Stimulated activated memory B cell treated with anti-CD40 and anti-IgM and Interleukin-4, amounts not matched to agents 10 μg/mL and 1 μg/mL and 100 μg/mL, for 72 hours (primary cell): ENCODE measurements at regions not wholly inside any gene's neighbourhood (a gene's known extent, or its start where the extent isn't known, plus 50 kb on each side); places are given as distances from the start of the nearest gene placed in this dataset.

Experiments used
- ATAC-seq: fragments of 150-1000 bp; cut with Tn5 transposase; 2 replicates; pipeline ENCODE4 v1.10.0; 2021
- H3K27ac Mint-ChIP-seq: one replicate; pipeline ENCODE4 v1.8.0; 2022; ENCODE audit warnings: mild to moderate bottlenecking, mixed read lengths
- H3K27me3 Mint-ChIP-seq: one replicate; pipeline ENCODE4 v1.8.0; 2022; ENCODE audit warnings: mixed read lengths
- H3K36me3 Mint-ChIP-seq: one replicate; pipeline ENCODE4 v1.8.0; 2022; ENCODE audit warnings: mixed read lengths
- H3K4me1 Mint-ChIP-seq: one replicate; pipeline ENCODE4 v1.8.0; 2022; ENCODE audit warnings: mixed read lengths
- H3K4me3 Mint-ChIP-seq: one replicate; pipeline ENCODE4 v1.8.0; 2022; ENCODE audit warnings: mild to moderate bottlenecking, moderate library complexity, mixed read lengths
- H3K9me3 Mint-ChIP-seq: one replicate; pipeline ENCODE4 v1.8.0; 2022; ENCODE audit warnings: mixed read lengths

GRCh38 chr9:82784589-82784988, 278.4 kb downstream of the RASEF start:
- Mint-ChIP-seq H3K27ac (no peak overlapping the region), H3K27me3 (no peaks in the 10 kb centered on the region), H3K4me1 (no peaks in the 10 kb centered on the region), H3K36me3 (no peaks in the 10 kb centered on the region), H3K9me3 (peaks cover 3% of the 10 kb centered on the region), H3K4me3 (no peak overlapping the region)
- ATAC-seq = no peak

- Mint-ChIP-seq H3K4me1 (no peaks in the 10 kb centered on the region), H3K9me3 (peaks cover 3% of the 10 kb centered on the region), H3K4me3 (no peak overlapping the region), H3K27me3 (no peaks in the 10 kb centered on the region), H3K27ac (no peak overlapping the region), H3K36me3 (no peaks in the 10 kb centered on the region)
- no peak for ATAC-seq
These were observed 273.7 kb downstream of the RASEF start for GRCh38 chr9:82789155-82789824.

GRCh38 chr9:82790875-82791274, 272.1 kb downstream of the RASEF start:
- no peak overlapping the region for H3K27ac Mint-ChIP-seq
- H3K4me3 Mint-ChIP-seq = no peak overlapping the region
- no peaks in the 10 kb centered on the region for H3K4me1 Mint-ChIP-seq
- H3K36me3 Mint-ChIP-seq = no peaks in the 10 kb centered on the region
- H3K27me3 Mint-ChIP-seq = no peaks in the 10 kb centered on the region
- peaks cover 3% of the 10 kb centered on the region for H3K9me3 Mint-ChIP-seq
- ATAC-seq = no peak

GRCh38 chr9:82791692-82792091, 271.2 kb downstream of the RASEF start:
- no peak overlapping the region for H3K4me3 Mint-ChIP-seq
- H3K9me3 Mint-ChIP-seq = peaks cover 3% of the 10 kb centered on the region
- H3K36me3 Mint-ChIP-seq = no peaks in the 10 kb centered on the region
- H3K27ac Mint-ChIP-seq = no peak overlapping the region
- no peaks in the 10 kb centered on the region for H3K27me3 Mint-ChIP-seq
- no peak for ATAC-seq
- no peaks in the 10 kb centered on the region for H3K4me1 Mint-ChIP-seq

GRCh38 chr9:82797534-82797933, 265.4 kb downstream of the RASEF start:
- H3K4me1 Mint-ChIP-seq = no peaks in the 10 kb centered on the region
- no peak overlapping the region for H3K4me3 Mint-ChIP-seq
- no peak overlapping the region for H3K27ac Mint-ChIP-seq
- ATAC-seq = no peak
- H3K9me3 Mint-ChIP-seq = peaks cover 2% of the 10 kb centered on the region
- H3K36me3 Mint-ChIP-seq = no peaks in the 10 kb centered on the region
- no peaks in the 10 kb centered on the region for H3K27me3 Mint-ChIP-seq

- Mint-ChIP-seq H3K4me3 (no peak overlapping the region), H3K27ac (no peak overlapping the region), H3K36me3 (no peaks in the 10 kb centered on the region), H3K9me3 (peaks cover 5% of the 10 kb centered on the region), H3K27me3 (no peaks in the 10 kb centered on the region), H3K4me1 (no peaks in the 10 kb centered on the region)
- ATAC-seq = no peak
These were observed 263.7 kb downstream of the RASEF start for GRCh38 chr9:82799286-82799685.

GRCh38 chr9:82805027-82805426, 257.9 kb downstream of the RASEF start:
- Mint-ChIP-seq H3K4me1 (no peaks in the 10 kb centered on the region), H3K36me3 (no peaks in the 10 kb centered on the region), H3K9me3 (peaks cover 5% of the 10 kb centered on the region), H3K27me3 (no peaks in the 10 kb centered on the region), H3K4me3 (no peak overlapping the region), H3K27ac (no peak overlapping the region)
- no peak for ATAC-seq

- H3K4me1 Mint-ChIP-seq = no peaks in the 10 kb centered on the region
- peaks cover under 1% of the 10 kb centered on the region for H3K9me3 Mint-ChIP-seq
- H3K36me3 Mint-ChIP-seq = no peaks in the 10 kb centered on the region
- H3K4me3 Mint-ChIP-seq = no peak overlapping the region
- no peaks in the 10 kb centered on the region for H3K27me3 Mint-ChIP-seq
- no peak overlapping the region for H3K27ac Mint-ChIP-seq
- no peak for ATAC-seq
These were observed 254.5 kb downstream of the RASEF start for GRCh38 chr9:82808478-82808877.

- Mint-ChIP-seq H3K36me3 (no peaks in the 10 kb centered on the region), H3K27me3 (no peaks in the 10 kb centered on the region), H3K4me3 (no peak overlapping the region), H3K4me1 (no peaks in the 10 kb centered on the region), H3K27ac (no peak overlapping the region), H3K9me3 (no peaks in the 10 kb centered on the region)
- no peak for ATAC-seq
These were observed 252.0 kb downstream of the RASEF start for GRCh38 chr9:82810915-82811314.

GRCh38 chr9:82819260-82819659, 243.7 kb downstream of the RASEF start:
- Mint-ChIP-seq H3K9me3 (no peaks in the 10 kb centered on the region), H3K36me3 (no peaks in the 10 kb centered on the region), H3K27ac (no peak overlapping the region), H3K27me3 (no peaks in the 10 kb centered on the region), H3K4me1 (no peaks in the 10 kb centered on the region), H3K4me3 (no peak overlapping the region)
- ATAC-seq = no peak

GRCh38 chr9:82820186-82820585, 242.8 kb downstream of the RASEF start:
- Mint-ChIP-seq H3K4me1 (no peaks in the 10 kb centered on the region), H3K27me3 (no peaks in the 10 kb centered on the region), H3K27ac (no peak overlapping the region), H3K9me3 (no peaks in the 10 kb centered on the region), H3K36me3 (no peaks in the 10 kb centered on the region), H3K4me3 (no peak overlapping the region)
- ATAC-seq = no peak

GRCh38 chr9:82829818-82830217, 233.1 kb downstream of the RASEF start:
- H3K4me1 Mint-ChIP-seq = no peaks in the 10 kb centered on the region
- no peaks in the 10 kb centered on the region for H3K36me3 Mint-ChIP-seq
- no peak overlapping the region for H3K4me3 Mint-ChIP-seq
- no peaks in the 10 kb centered on the region for H3K27me3 Mint-ChIP-seq
- no peak for ATAC-seq
- H3K27ac Mint-ChIP-seq = no peak overlapping the region
- peaks cover 7% of the 10 kb centered on the region for H3K9me3 Mint-ChIP-seq

- no peak overlapping the region for H3K4me3 Mint-ChIP-seq
- H3K9me3 Mint-ChIP-seq = peaks cover 5% of the 10 kb centered on the region
- H3K27me3 Mint-ChIP-seq = no peaks in the 10 kb centered on the region
- no peaks in the 10 kb centered on the region for H3K36me3 Mint-ChIP-seq
- H3K27ac Mint-ChIP-seq = no peak overlapping the region
- H3K4me1 Mint-ChIP-seq = no peaks in the 10 kb centered on the region
- no peak for ATAC-seq
These were observed 197.4 kb downstream of the RASEF start for GRCh38 chr9:82865524-82865923.

- H3K4me3 Mint-ChIP-seq = no peak overlapping the region
- ATAC-seq = no peak
These were observed 182.4 kb downstream of the RASEF start for GRCh38 chr9:82880336-82881050.

GRCh38 chr9:82882138-82882537, 180.8 kb downstream of the RASEF start:
- Mint-ChIP-seq H3K36me3 (no peaks in the 10 kb centered on the region), H3K27me3 (peaks cover 17% of the 10 kb centered on the region), H3K4me1 (no peaks in the 10 kb centered on the region), H3K4me3 (no peak overlapping the region), H3K27ac (no peak overlapping the region), H3K9me3 (no peaks in the 10 kb centered on the region)
- no peak for ATAC-seq

More at GRCh38 chr9:82880336-82881050, 182.4 kb downstream of the RASEF start:
- Mint-ChIP-seq H3K27me3 (peaks cover 16% of the 10 kb centered on the region), H3K9me3 (no peaks in the 10 kb centered on the region), H3K27ac (no peak overlapping the region), H3K4me1 (no peaks in the 10 kb centered on the region), H3K36me3 (no peaks in the 10 kb centered on the region)

GRCh38 chr9:82882748-82883147, 180.2 kb downstream of the RASEF start:
- Mint-ChIP-seq H3K4me1 (no peaks in the 10 kb centered on the region), H3K27ac (no peak overlapping the region), H3K36me3 (no peaks in the 10 kb centered on the region), H3K4me3 (no peak overlapping the region), H3K9me3 (no peaks in the 10 kb centered on the region), H3K27me3 (peaks cover 17% of the 10 kb centered on the region)
- no peak for ATAC-seq
